Duodenal mucosa (tissue), 2 donors: ENCODE measurements at regions not wholly inside any gene's neighbourhood (a gene's known extent, or its start where the extent isn't known, plus 50 kb on each side); places are given as distances from the start of the nearest gene placed in this dataset.
A peak's percentile ranks its signal among the peaks of the same experiment; 100 is the strongest.

Experiments
- H3K27ac ChIP-seq: one replicate; pipeline ENCODE4 v1.7.0; 2013; ENCODE audit warnings: low read depth, low read length
- H3K27me3 ChIP-seq, 2 donors: one replicate each; pipeline ENCODE4 v1.7.0; 2013; ENCODE audit warnings: low read length in 2 of 2, control low read depth in 1 of 2; ENCODE audit not compliant: insufficient read depth in 2 of 2, control insufficient read depth in 1 of 2
- H3K36me3 ChIP-seq, 2 donors: one replicate each; pipeline ENCODE4 v1.7.0; 2013; ENCODE audit warnings: low read length in 2 of 2, control low read depth in 1 of 2; ENCODE audit not compliant: insufficient read depth in 2 of 2, control insufficient read depth in 1 of 2
- H3K4me1 ChIP-seq, 2 donors: one replicate each; pipeline ENCODE4 v1.7.0; 2013; ENCODE audit warnings: low read length in 2 of 2, control low read depth in 1 of 2; ENCODE audit not compliant: insufficient read depth in 2 of 2, control insufficient read depth in 1 of 2
- H3K4me3 ChIP-seq, 2 donors: one replicate each; pipeline ENCODE4 v1.7.0; 2013; ENCODE audit warnings: low read length in 2 of 2, low read depth in 1 of 2
- H3K9ac ChIP-seq, 2 donors: one replicate each; pipeline ENCODE4 v1.7.0; 2013; ENCODE audit warnings: low read length in 2 of 2, low read depth in 1 of 2
- H3K9me3 ChIP-seq, 2 donors: one replicate each; pipeline ENCODE4 v1.7.0; 2013; ENCODE audit warnings: low read length in 2 of 2, control low read depth in 1 of 2; ENCODE audit not compliant: control insufficient read depth in 1 of 2

GRCh38 chr11:43545610-43546009 lies 134.9 kb upstream of the HSD17B12 start:
- Histone ChIP-seq H3K36me3 (no peaks in the 10 kb centered on the region), H3K4me1 (no peaks in the 10 kb centered on the region), H3K27me3 (peaks cover 6 to 8% of the 10 kb centered on the region in 2 donors), H3K9me3 (no peaks in the 10 kb centered on the region), H3K9ac (no peak overlapping the region), H3K4me3 (no peak overlapping the region), H3K27ac (no peak overlapping the region)

GRCh38 chr11:43546561-43547429 lies 133.7 kb upstream of the HSD17B12 start:
- H3K4me3 ChIP-seq = peak overlapping the region in 1 of 2 donors; percentile 16
- no peaks in the 10 kb centered on the region for H3K9me3 ChIP-seq
- H3K9ac ChIP-seq = no peak overlapping the region
- H3K27ac ChIP-seq = no peak overlapping the region
- no peaks in the 10 kb centered on the region for H3K4me1 ChIP-seq
- H3K36me3 ChIP-seq = no peaks in the 10 kb centered on the region
- peaks cover 8 to 9% of the 10 kb centered on the region in 2 donors for H3K27me3 ChIP-seq

GRCh38 chr11:43547430-43547831 lies 133.1 kb upstream of the HSD17B12 start:
- Histone ChIP-seq H3K27ac (no peak overlapping the region), H3K4me3 (peak overlapping the region in 1 of 2 donors; percentile 16), H3K9me3 (no peaks in the 10 kb centered on the region), H3K36me3 (no peaks in the 10 kb centered on the region), H3K9ac (no peak overlapping the region), H3K27me3 (peaks cover 8 to 9% of the 10 kb centered on the region in 2 donors), H3K4me1 (no peaks in the 10 kb centered on the region)

- Histone ChIP-seq H3K27ac (no peak overlapping the region), H3K36me3 (no peaks in the 10 kb centered on the region), H3K9me3 (no peaks in the 10 kb centered on the region), H3K9ac (no peak overlapping the region), H3K4me3 (no peak overlapping the region), H3K4me1 (no peaks in the 10 kb centered on the region), H3K27me3 (peaks cover 8 to 9% of the 10 kb centered on the region in 2 donors)
These were observed 132.6 kb upstream of the HSD17B12 start for GRCh38 chr11:43547889-43548381.

GRCh38 chr11:43548916-43549315 lies 131.6 kb upstream of the HSD17B12 start:
- Histone ChIP-seq H3K4me1 (no peaks in the 10 kb centered on the region), H3K27me3 (peaks cover 11 to 15% of the 10 kb centered on the region in 2 donors), H3K36me3 (no peaks in the 10 kb centered on the region), H3K9ac (no peak overlapping the region), H3K4me3 (no peak overlapping the region), H3K9me3 (no peaks in the 10 kb centered on the region), H3K27ac (no peak overlapping the region)

GRCh38 chr11:43549624-43550023 lies 130.9 kb upstream of the HSD17B12 start:
- no peak overlapping the region for H3K9ac ChIP-seq
- H3K27me3 ChIP-seq = peaks cover 16 to 20% of the 10 kb centered on the region in 2 donors
- no peaks in the 10 kb centered on the region for H3K4me1 ChIP-seq
- no peaks in the 10 kb centered on the region for H3K36me3 ChIP-seq
- H3K27ac ChIP-seq = no peak overlapping the region
- H3K9me3 ChIP-seq = no peaks in the 10 kb centered on the region
- no peak overlapping the region for H3K4me3 ChIP-seq

GRCh38 chr11:43550714-43551113 lies 129.8 kb upstream of the HSD17B12 start:
- Histone ChIP-seq H3K9me3 (no peaks in the 10 kb centered on the region), H3K27me3 (peaks cover 16 to 23% of the 10 kb centered on the region in 2 donors), H3K4me3 (no peak overlapping the region), H3K9ac (no peak overlapping the region), H3K4me1 (no peaks in the 10 kb centered on the region), H3K36me3 (no peaks in the 10 kb centered on the region), H3K27ac (no peak overlapping the region)

- H3K9me3 ChIP-seq = no peaks in the 10 kb centered on the region
- H3K4me1 ChIP-seq = no peaks in the 10 kb centered on the region
- H3K27me3 ChIP-seq = peaks cover 38 to 46% of the 10 kb centered on the region in 2 donors
- no peak overlapping the region for H3K9ac ChIP-seq
- H3K27ac ChIP-seq = no peak overlapping the region
- H3K4me3 ChIP-seq = no peak overlapping the region
- H3K36me3 ChIP-seq = no peaks in the 10 kb centered on the region
These were observed 126.4 kb upstream of the HSD17B12 start for GRCh38 chr11:43554148-43554473.

- Histone ChIP-seq H3K36me3 (no peaks in the 10 kb centered on the region), H3K4me3 (no peak overlapping the region), H3K9me3 (no peaks in the 10 kb centered on the region), H3K27ac (no peak overlapping the region), H3K9ac (no peak overlapping the region), H3K4me1 (no peaks in the 10 kb centered on the region), H3K27me3 (peaks cover 45 to 51% of the 10 kb centered on the region in 2 donors)
These were observed 125.4 kb upstream of the HSD17B12 start for GRCh38 chr11:43555186-43555585.

GRCh38 chr11:43555816-43556611 lies 124.5 kb upstream of the HSD17B12 start:
- Histone ChIP-seq H3K4me3 (no peak overlapping the region), H3K9ac (no peak overlapping the region), H3K27ac (no peak overlapping the region)

More at GRCh38 chr11:43555816-43556611, 124.5 kb upstream of the HSD17B12 start:
- Histone ChIP-seq H3K36me3 (no peaks in the 10 kb centered on the region), H3K9me3 (no peaks in the 10 kb centered on the region), H3K27me3 (peaks cover 45 to 51% of the 10 kb centered on the region in 2 donors), H3K4me1 (no peaks in the 10 kb centered on the region)
